ENCODE measurements at regions not wholly inside any gene's neighbourhood (a gene's known extent, or its start where the extent isn't known, plus 50 kb on each side); places are given as distances from the start of the nearest gene placed in this dataset.
A peak's percentile ranks its signal among the peaks of the same experiment; 100 is the strongest.

DNA sequence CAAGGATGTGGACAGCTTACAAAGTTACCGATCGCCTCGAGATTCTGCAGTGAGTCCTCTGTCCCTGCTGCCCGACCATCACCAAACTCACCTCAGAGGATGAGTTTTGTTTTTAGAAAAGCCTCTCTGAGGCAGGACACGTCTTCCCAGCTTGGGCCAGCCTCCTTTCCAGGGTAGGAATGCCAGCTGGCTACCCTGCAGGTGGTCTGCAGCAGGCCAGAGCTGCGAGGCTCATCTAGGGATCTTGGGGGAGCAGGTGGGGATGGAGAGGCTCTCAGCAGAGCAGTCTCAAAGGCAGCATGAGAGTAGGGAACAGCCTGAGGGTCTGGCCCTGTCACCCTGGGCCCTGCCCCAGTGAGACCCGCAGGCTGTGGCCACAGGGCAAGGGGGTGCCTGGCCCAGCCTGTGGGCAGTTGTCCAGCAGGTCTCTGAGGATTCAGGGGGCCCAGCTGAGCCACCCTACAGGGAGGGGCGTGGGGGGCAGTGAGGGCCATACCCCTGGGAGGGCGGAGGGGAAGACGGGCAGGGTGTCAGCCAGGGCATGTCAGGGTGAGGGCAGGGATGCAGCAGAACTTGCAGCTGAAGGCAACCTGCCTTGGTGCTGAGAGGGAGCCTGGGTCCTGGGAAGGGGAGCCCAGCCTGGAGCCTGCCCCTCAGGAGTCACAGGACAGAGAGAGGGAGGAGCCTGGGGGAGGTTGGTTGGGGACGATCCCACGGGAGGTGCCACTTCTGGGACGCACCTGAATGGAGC lies 57.3 kb upstream of the TPM4 start:
- H3K79me1 ChIP-seq (ENCODE audit: low read depth, low read length): no peaks in the 10 kb centered on the region
- H3K27ac ChIP-seq (ENCODE audit: low read depth, low read length): no peak overlapping the region
- no peak overlapping the region for H2BK120ac ChIP-seq (replicated peaks; ENCODE audit: low read depth, low read length)
- H3K23me2 ChIP-seq (ENCODE audit: low read depth, low read length): no peaks in the 10 kb centered on the region
- H3K14ac ChIP-seq (ENCODE audit: insufficient read length): no peak overlapping the region
- H3K4ac ChIP-seq (replicated peaks; ENCODE audit: insufficient read length, low read depth, low read length): no peak overlapping the region
- DNase-seq (ENCODE audit: low read depth in 1 of 2, low spot score in 2 of 2) (no peak), FAIRE-seq (no peak)
- ChIA-PET CTCF (ENCODE audit: partially characterized antibody) (no interaction called here), POLR2A (ENCODE audit: partially characterized antibody) (interaction anchor here (0.6 kb wide), 1 partner anchor 1032 kb away, joined by 3 read pairs; no protein-coding TSS in a partner anchor)
- no peak overlapping the region for H2BK5ac ChIP-seq (ENCODE audit: low read depth, low read length)
- no peak overlapping the region for H3K4me2 ChIP-seq (ENCODE audit: insufficient read depth in 1 of 2, low read depth in 2 of 2, low read length in 2 of 2)
- H3K23ac ChIP-seq (ENCODE audit: insufficient read length): no peak overlapping the region
- no peak overlapping the region for H2AK5ac ChIP-seq (ENCODE audit: low read depth, low read length)
- H3K36me3 ChIP-seq (ENCODE audit: control insufficient read depth in 2 of 4, insufficient read depth in 4 of 4, low read length in 3 of 4): no peaks in the 10 kb centered on the region
- no peak overlapping the region for H4K91ac ChIP-seq (replicated peaks; ENCODE audit: insufficient read length, low read length)
- H2BK12ac ChIP-seq (ENCODE audit: low read depth, low read length): no peak overlapping the region
- no peak overlapping the region for H3K4me3 ChIP-seq (ENCODE audit: extremely low read depth in 1 of 4, insufficient read depth in 2 of 4, low read depth in 3 of 4, low read length in 4 of 4)
- H2AFZ ChIP-seq (ENCODE audit: low read length): no peak overlapping the region
- no peak overlapping the region for H4K5ac ChIP-seq (ENCODE audit: insufficient read length, low read depth, low read length)
- no peaks in the 10 kb centered on the region for H4K20me1 ChIP-seq (replicated peaks in 1 of 2; ENCODE audit: control insufficient read depth in 1 of 2, insufficient read depth in 2 of 2, low read length in 2 of 2)
- WGBS, 2 experiments (ENCODE audit: extremely low coverage in 1 of 2, insufficient coverage in 1 of 2, insufficient read length in 1 of 2, insufficient replicate concordance in 2 of 2, low coverage in 1 of 2, low lambda C conversion rate in 2 of 2, missing lambda C conversion rate in 1 of 2): 77% methylated on average over 11 of the region's 13 CpGs; no CpG with 5 or more reads in 1 of the 2 experiments
- no peaks in the 10 kb centered on the region for H3K79me2 ChIP-seq (ENCODE audit: control insufficient read depth in 1 of 2, insufficient read depth in 2 of 2, low read length in 2 of 2)
- H3K4me1 ChIP-seq (replicated peaks in 1 of 4; ENCODE audit: control insufficient read depth in 3 of 4, insufficient read depth in 4 of 4, low read length in 3 of 4): no peaks in the 10 kb centered on the region; a peak in 1 of 7 replicates
- no peak overlapping the region for H3K18ac ChIP-seq (ENCODE audit: extremely low read depth, low read length)
- no peaks in the 10 kb centered on the region for H3K27me3 ChIP-seq (replicated peaks in 1 of 4; ENCODE audit: control insufficient read depth in 3 of 4, extremely low read depth in 1 of 4, insufficient read depth in 3 of 4, low read length in 3 of 4)
- peaks cover 66 to 95% of the 10 kb centered on the region in 2 experiments for H3K9me3 ChIP-seq (ENCODE audit: insufficient read depth in 2 of 2, low read depth in 1 of 2, low read length in 1 of 2)
- no peak overlapping the region for H3K56ac ChIP-seq (replicated peaks; ENCODE audit: insufficient read length, low read depth, low read length)
- no peak overlapping the region for H2BK15ac ChIP-seq (ENCODE audit: low read length)
- no peak overlapping the region for H2BK20ac ChIP-seq (ENCODE audit: low read length)
- no peak overlapping the region for H4K8ac ChIP-seq (ENCODE audit: extremely low read depth, insufficient read depth, low read length)
- TF ChIP-seq FOSL1 (IDR thresholded peaks at IDR 0.05; ENCODE audit: insufficient read depth, low read depth, low read length) (no peak), NANOG (IDR thresholded peaks at IDR 0.05; ENCODE audit: insufficient read depth, low read depth, low read length, poor library complexity, severe bottlenecking) (no peak), RXRA (IDR thresholded peaks at IDR 0.05; ENCODE audit: insufficient read depth, low read depth, low read length) (no peak), CBX5 (IDR thresholded peaks at IDR 0.05; ENCODE audit: low read depth, low read length) (0 out of 2 replicates have a peak, but pooled peaks have one; percentile 41)
- H3K9ac ChIP-seq (replicated peaks in 1 of 4; ENCODE audit: extremely low read depth in 1 of 4, low read depth in 3 of 4, low read length in 3 of 4): no peak overlapping the region

Measured in H1 (cell line).